ENCODE measurements at regions not wholly inside any gene's neighbourhood (a gene's known extent, or its start where the extent isn't known, plus 50 kb on each side); places are given as distances from the start of the nearest gene placed in this dataset.

DNA sequence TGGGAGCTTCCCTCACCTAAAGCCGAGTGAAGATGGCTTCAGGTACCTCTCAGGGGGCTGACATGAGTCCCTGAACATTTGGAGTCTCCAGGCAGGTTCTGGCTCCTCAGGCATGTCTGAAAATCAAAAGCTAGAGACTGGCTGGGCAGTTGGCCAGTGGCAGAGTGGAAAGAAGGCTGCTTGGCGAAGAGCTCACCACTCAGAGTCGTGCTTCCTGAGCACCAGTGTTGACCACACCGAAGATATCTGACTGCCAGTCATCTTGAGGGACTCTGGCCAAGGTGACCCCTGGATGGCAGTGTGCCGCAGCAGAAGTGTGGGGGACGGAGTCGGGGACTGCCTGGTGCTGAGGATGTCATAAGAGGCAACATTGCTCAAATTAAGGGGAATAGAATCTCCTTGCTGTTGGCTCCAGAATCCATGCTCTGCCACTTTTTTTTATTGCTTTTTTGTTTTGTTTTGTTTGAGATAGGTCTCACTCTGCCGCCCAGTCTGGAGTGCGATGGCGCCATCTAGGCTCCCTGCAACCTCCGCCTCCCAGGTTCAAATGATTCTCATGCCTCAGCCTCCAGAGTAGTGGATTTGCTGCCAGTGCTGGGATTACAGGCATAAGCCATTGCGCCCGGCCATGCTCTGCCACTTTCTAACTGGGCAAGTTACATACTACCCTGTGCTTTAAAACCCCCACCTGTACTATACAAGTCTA lies 172.5 kb upstream of the GATB start:
- no peak for DNase-seq (ENCODE audit: insufficient read length, low spot score)

DNA sequence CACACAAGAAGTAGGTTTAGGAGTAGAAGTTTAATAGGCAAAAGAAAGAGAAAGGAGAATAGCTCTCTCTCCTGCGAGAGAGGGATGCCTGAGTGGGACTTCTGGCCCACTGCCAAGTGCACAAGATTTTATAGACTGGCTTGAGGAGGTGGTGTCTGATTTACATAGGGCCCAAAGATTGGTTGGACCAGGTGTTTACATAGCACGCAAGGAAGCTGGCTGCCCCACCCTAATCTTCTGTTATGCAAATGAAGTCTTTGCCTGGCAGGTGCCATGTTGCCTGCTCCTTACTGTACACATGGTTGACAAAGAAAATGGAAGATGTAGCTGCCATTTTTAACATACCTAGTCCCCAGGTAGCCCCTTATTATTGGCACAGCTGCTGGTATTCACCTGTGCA lies 170.8 kb upstream of the GATB start:
- no peak for TF ChIP-seq TAF1 (IDR thresholded peaks at IDR 0.05; ENCODE audit: low read depth, low read length)
- TF ChIP-seq POU2F2 (IDR thresholded peaks at IDR 0.05; ENCODE audit: low read depth, low read length) = no peak
- no peak for TF ChIP-seq PAX5 (IDR thresholded peaks at IDR 0.05; ENCODE audit: insufficient read depth, low read length, severe bottlenecking)
- TF ChIP-seq POLR2AphosphoS5 (IDR thresholded peaks at IDR 0.05; ENCODE audit: low read depth, low read length) = no peak
- TF ChIP-seq SPI1 (IDR thresholded peaks at IDR 0.05; ENCODE audit: low read depth, low read length) = no peak
- no peak for TF ChIP-seq POLR2A (IDR thresholded peaks at IDR 0.05; ENCODE audit: low read depth, low read length)
- DNase-seq (ENCODE audit: insufficient read length, low spot score) = no peak

More for the DNA sequence above, 172.5 kb upstream of the GATB start:
- no peak for FAIRE-seq
- TF ChIP-seq SPI1 (IDR thresholded peaks at IDR 0.05; ENCODE audit: low read depth, low read length) = no peak
- no peak for TF ChIP-seq POLR2A (IDR thresholded peaks at IDR 0.05; ENCODE audit: low read depth, low read length)
- TF ChIP-seq TAF1 (IDR thresholded peaks at IDR 0.05; ENCODE audit: low read depth, low read length) = no peak
- TF ChIP-seq POLR2AphosphoS5 (IDR thresholded peaks at IDR 0.05; ENCODE audit: low read depth, low read length) = no peak
- no peak for TF ChIP-seq PAX5 (IDR thresholded peaks at IDR 0.05; ENCODE audit: insufficient read depth, low read length, severe bottlenecking)
- no peak for TF ChIP-seq POU2F2 (IDR thresholded peaks at IDR 0.05; ENCODE audit: low read depth, low read length)

DNA sequence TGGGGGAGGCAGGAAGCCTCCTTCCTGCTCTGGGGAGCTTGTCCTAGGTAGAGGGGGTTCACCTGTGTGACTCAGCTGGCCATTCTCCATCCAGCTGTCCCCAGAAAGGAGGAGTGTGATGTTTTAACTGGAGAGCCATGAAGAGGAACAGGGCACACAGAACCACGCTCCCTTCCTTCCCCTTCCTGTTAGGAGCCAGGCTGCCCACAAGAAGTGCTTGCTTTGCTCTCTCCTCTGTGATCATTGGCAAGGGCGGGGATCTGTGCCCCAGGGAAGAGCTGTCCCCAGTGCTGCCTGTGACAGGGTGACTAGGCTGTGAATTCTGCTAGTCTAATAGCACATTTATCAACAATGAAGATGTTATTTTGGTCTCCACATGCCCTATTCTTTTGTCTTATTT lies 169.6 kb upstream of the GATB start:
- DNase-seq (ENCODE audit: insufficient read length, low spot score) (no peak), FAIRE-seq (no peak)
- no peak for TF ChIP-seq POLR2AphosphoS5 (IDR thresholded peaks at IDR 0.05; ENCODE audit: low read depth, low read length)
- TF ChIP-seq SPI1 (IDR thresholded peaks at IDR 0.05; ENCODE audit: low read depth, low read length) = no peak
- TF ChIP-seq PAX5 (IDR thresholded peaks at IDR 0.05; ENCODE audit: insufficient read depth, low read length, severe bottlenecking) = no peak
- TF ChIP-seq TAF1 (IDR thresholded peaks at IDR 0.05; ENCODE audit: low read depth, low read length) = no peak
- TF ChIP-seq POLR2A (IDR thresholded peaks at IDR 0.05; ENCODE audit: low read depth, low read length) = no peak
- no peak for TF ChIP-seq POU2F2 (IDR thresholded peaks at IDR 0.05; ENCODE audit: low read depth, low read length)

More for the DNA sequence above, 170.8 kb upstream of the GATB start:
- FAIRE-seq = no peak

DNA sequence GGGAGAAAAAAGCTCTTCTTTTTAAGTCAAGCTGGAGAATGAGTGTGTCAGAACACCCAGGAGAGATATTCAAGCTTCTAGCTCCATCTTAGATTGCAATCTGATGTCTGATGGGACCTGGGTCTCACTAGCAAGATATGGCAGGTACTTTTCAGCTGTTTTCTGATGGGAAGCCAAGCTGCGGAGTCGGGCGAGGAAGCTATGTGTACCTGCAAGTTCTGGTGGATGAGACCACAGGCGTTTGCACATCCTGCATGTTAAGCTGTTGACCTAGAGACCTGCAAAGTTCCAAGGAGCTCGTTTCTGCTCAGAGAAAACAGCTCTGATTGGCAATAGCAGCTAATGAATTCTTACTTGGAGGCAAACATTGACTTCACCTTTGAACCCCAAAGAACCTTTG lies 167.3 kb upstream of the GATB start:
- FAIRE-seq = no peak
- TF ChIP-seq POLR2A (IDR thresholded peaks at IDR 0.05; ENCODE audit: low read depth, low read length) (no peak), SPI1 (IDR thresholded peaks at IDR 0.05; ENCODE audit: low read depth, low read length) (no peak), TAF1 (IDR thresholded peaks at IDR 0.05; ENCODE audit: low read depth, low read length) (no peak)
- DNase-seq (ENCODE audit: insufficient read length, low spot score) = no peak

DNA sequence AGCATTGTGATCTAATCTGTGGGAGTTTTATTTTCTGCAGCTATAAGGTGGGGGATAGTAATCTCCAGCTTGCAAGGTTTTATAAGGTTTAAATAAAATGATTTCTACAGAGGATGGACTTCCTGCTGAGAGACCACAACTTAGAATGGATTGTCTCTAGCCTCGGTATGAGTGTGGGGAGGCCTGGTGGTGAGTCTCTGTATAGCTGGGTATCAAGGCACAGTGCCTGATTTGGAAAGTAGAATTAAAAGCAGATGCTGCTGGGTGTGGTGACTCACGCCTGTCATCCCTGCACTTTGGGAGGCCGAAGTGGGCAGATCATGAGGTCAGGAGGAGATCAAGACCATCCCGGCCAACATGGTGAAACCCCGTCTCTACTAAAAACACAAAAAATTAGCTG lies 162.0 kb upstream of the GATB start:
- no peak for FAIRE-seq

DNA sequence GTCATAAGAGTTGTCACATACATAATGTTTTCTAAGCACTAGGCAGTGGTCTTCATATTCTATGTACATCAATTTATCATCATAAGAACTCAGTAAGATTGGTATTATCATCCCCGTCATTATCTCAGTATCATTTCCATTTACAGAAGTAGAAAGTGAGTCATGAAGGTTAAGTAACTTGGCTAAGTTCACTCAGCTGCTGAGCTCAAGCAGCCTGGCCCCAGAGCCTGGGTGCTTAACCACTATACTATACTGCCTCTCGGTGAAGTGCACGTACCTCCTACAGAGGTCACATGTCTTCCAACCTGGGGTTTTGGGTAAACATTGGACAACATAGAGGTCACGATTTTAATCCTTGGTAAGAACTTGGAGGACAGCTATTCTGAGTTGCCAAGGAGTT lies 161.5 kb upstream of the GATB start:
- TF ChIP-seq TAF1 (IDR thresholded peaks at IDR 0.05; ENCODE audit: low read depth, low read length) = no peak
- no peak for TF ChIP-seq POLR2A (IDR thresholded peaks at IDR 0.05; ENCODE audit: low read depth, low read length)
- no peak for TF ChIP-seq POU2F2 (IDR thresholded peaks at IDR 0.05; ENCODE audit: low read depth, low read length)
- TF ChIP-seq POLR2AphosphoS5 (IDR thresholded peaks at IDR 0.05; ENCODE audit: low read depth, low read length) = no peak
- no peak for TF ChIP-seq SPI1 (IDR thresholded peaks at IDR 0.05; ENCODE audit: low read depth, low read length)
- TF ChIP-seq PAX5 (IDR thresholded peaks at IDR 0.05; ENCODE audit: insufficient read depth, low read length, severe bottlenecking) = no peak
- FAIRE-seq (no peak), DNase-seq (ENCODE audit: insufficient read length, low spot score) (no peak)

More for the DNA sequence above, 162.0 kb upstream of the GATB start:
- TF ChIP-seq PAX5 (IDR thresholded peaks at IDR 0.05; ENCODE audit: insufficient read depth, low read length, severe bottlenecking) (no peak), TAF1 (IDR thresholded peaks at IDR 0.05; ENCODE audit: low read depth, low read length) (no peak), SPI1 (IDR thresholded peaks at IDR 0.05; ENCODE audit: low read depth, low read length) (no peak), POLR2AphosphoS5 (IDR thresholded peaks at IDR 0.05; ENCODE audit: low read depth, low read length) (no peak), POLR2A (IDR thresholded peaks at IDR 0.05; ENCODE audit: low read depth, low read length) (no peak), POU2F2 (IDR thresholded peaks at IDR 0.05; ENCODE audit: low read depth, low read length) (no peak)
- DNase-seq (ENCODE audit: insufficient read length, low spot score) = no peak

DNA sequence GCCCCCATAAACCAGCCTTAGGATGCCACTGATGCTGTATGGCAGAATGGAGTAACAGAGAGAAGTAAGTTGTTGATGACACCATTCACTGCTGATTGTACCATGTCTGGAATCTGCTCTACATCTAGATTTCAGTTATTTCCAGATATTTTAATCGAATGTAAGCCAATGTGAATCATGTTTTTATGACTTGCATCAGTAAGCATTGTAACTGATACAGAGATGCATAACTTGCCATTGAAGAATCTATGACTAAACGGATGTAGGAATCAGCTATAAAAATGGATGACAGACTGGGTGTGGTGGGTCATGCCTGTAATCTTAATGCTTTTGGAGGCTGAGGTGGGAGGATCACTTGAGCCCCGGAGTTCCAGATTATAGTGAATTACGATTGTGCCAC lies 161.0 kb upstream of the GATB start:
- TF ChIP-seq POLR2A (IDR thresholded peaks at IDR 0.05; ENCODE audit: low read depth, low read length) = no peak
- TF ChIP-seq POU2F2 (IDR thresholded peaks at IDR 0.05; ENCODE audit: low read depth, low read length) = no peak
- DNase-seq (ENCODE audit: insufficient read length, low spot score) = no peak
- FAIRE-seq = no peak

DNA sequence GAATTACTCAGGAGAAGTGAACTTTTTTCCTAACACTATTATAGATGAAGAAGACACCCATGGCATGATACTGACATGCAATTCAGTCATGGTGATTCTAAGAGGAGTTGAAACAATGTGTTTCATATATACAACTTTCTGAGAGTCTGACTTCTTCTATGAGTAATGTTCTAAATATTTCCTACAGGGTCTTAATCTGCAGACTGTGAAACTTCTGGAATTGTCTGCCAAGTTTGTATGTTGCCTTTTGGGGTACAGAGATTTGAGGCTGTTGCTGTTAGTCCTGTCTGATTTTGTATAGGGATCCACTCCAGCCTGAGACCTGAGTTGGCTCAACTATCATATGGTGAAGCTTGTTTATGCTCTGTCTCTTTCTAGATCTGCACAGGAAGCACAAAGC lies 160.6 kb upstream of the GATB start:
- DNase-seq (ENCODE audit: insufficient read length, low spot score) (no peak), FAIRE-seq (no peak)
- TF ChIP-seq TAF1 (IDR thresholded peaks at IDR 0.05; ENCODE audit: low read depth, low read length) = no peak
- no peak for TF ChIP-seq SPI1 (IDR thresholded peaks at IDR 0.05; ENCODE audit: low read depth, low read length)
- TF ChIP-seq POLR2AphosphoS5 (IDR thresholded peaks at IDR 0.05; ENCODE audit: low read depth, low read length) = no peak
- TF ChIP-seq PAX5 (IDR thresholded peaks at IDR 0.05; ENCODE audit: insufficient read depth, low read length, severe bottlenecking) = no peak
- no peak for TF ChIP-seq POLR2A (IDR thresholded peaks at IDR 0.05; ENCODE audit: low read depth, low read length)
- TF ChIP-seq POU2F2 (IDR thresholded peaks at IDR 0.05; ENCODE audit: low read depth, low read length) = no peak

DNA sequence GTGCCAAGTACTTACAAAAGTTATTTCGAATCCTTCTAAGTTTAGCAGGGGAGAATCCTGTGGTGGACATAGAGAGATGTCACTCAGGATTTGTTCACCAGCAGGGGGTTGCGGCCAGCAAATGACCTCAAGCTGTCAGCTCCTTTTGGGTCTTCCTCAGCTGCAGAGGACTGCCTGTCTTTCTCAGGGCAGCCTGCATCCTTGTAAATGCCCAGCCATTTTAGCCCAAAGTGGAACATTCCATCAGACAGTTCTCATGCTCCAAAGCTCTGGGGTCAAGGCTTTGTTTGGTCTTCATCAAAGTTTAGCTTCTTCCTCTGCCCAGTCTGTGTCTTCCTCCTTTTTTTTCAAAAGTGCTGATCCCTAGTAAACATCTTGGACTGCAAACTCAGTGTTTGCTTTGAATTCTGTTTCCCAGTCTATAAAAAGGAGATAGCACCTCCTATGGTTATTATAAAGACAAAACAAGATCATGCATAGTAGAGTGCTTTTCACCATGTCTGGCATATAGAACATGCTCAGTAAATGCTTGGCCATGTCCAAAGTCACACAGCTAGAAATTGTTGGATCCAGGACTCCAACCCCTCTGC lies 156.4 kb upstream of the GATB start:
- no peak for FAIRE-seq
- TF ChIP-seq SPI1 (IDR thresholded peaks at IDR 0.05; ENCODE audit: low read depth, low read length) (no peak), TAF1 (IDR thresholded peaks at IDR 0.05; ENCODE audit: low read depth, low read length) (no peak), POLR2A (IDR thresholded peaks at IDR 0.05; ENCODE audit: low read depth, low read length) (no peak), PAX5 (IDR thresholded peaks at IDR 0.05; ENCODE audit: insufficient read depth, low read length, severe bottlenecking) (no peak), POU2F2 (IDR thresholded peaks at IDR 0.05; ENCODE audit: low read depth, low read length) (no peak), POLR2AphosphoS5 (IDR thresholded peaks at IDR 0.05; ENCODE audit: low read depth, low read length) (no peak)
- no peak for DNase-seq (ENCODE audit: insufficient read length, low spot score)

DNA sequence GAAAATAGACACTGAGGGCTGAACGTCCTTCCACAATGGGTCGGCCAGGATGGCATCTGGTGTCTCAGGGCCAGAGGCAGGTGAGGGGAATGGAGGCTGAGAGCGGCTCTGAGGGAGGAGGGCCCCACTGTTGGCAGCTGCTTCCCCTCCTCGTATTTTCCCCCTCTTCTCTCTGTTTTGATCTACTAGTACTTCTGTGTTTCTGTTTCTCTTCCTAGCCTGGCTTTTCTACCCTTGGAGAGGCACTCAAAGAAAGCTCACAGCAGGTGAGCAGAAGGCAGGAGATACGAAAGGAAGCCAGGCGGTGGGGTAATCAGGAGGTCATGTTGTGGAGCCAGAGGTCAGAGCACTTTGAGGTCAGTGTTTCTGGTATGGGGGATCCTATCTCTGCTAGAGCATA lies 151.8 kb upstream of the GATB start:
- FAIRE-seq (no peak), DNase-seq (ENCODE audit: insufficient read length, low spot score) (no peak)
- TF ChIP-seq PAX5 (IDR thresholded peaks at IDR 0.05; ENCODE audit: insufficient read depth, low read length, severe bottlenecking) (no peak), POLR2AphosphoS5 (IDR thresholded peaks at IDR 0.05; ENCODE audit: low read depth, low read length) (no peak), POLR2A (IDR thresholded peaks at IDR 0.05; ENCODE audit: low read depth, low read length) (no peak), TAF1 (IDR thresholded peaks at IDR 0.05; ENCODE audit: low read depth, low read length) (no peak), SPI1 (IDR thresholded peaks at IDR 0.05; ENCODE audit: low read depth, low read length) (no peak), POU2F2 (IDR thresholded peaks at IDR 0.05; ENCODE audit: low read depth, low read length) (no peak)

Measured in GM12891 (cell line).